Sigmoid colon (tissue), 4 donors: ENCODE measurements at regions not wholly inside any gene's neighbourhood (a gene's known extent, or its start where the extent isn't known, plus 50 kb on each side); places are given as distances from the start of the nearest gene placed in this dataset.

Experiments used
- CTCF ChIP-seq, 4 experiments: fragments of 450-650 bp in 3 of 4; fragments of 200-600 bp in 1 of 4; IDR thresholded peaks; one replicate each; pipeline ENCODE4 v1.5.1; 2016 to 2019; ENCODE audit warnings: antibody characterized with exemption in 4 of 4, mild to moderate bottlenecking in 3 of 4, moderate library complexity in 2 of 4
- EP300 ChIP-seq, 4 donors: sonication (generic); formaldehyde crosslinking; IDR thresholded peaks; one replicate each; pipeline ENCODE4 v1.6.1; 2017; ENCODE audit warnings: antibody characterized with exemption in 4 of 4

GRCh38 chr2:120908314-120908975, 172.8 kb downstream of the GLI2 start:
- no peak for TF ChIP-seq CTCF (IDR thresholded peaks at IDR 0.05)
- no peak for TF ChIP-seq EP300 (IDR thresholded peaks at IDR 0.05)
